MM.1S (cell line): ENCODE measurements at regions not wholly inside any gene's neighbourhood (a gene's known extent, or its start where the extent isn't known, plus 50 kb on each side); places are given as distances from the start of the nearest gene placed in this dataset.

Experiments used
- CTCF ChIP-seq: fragments of 300-600 bp; sonication (generic); IDR thresholded peaks from 2 replicates; pipeline ENCODE4 v1.5.1; 2016; ENCODE audit warnings: antibody characterized with exemption, low read length, mixed read lengths
- EZH2phosphoT487 ChIP-seq: fragments of 300-600 bp; sonication (generic); IDR thresholded peaks from 2 replicates; pipeline ENCODE4 v1.6.1; 2018; ENCODE audit warnings: antibody characterized with exemption, low read length

GRCh38 chr13:61024046-61024445 lies 391.6 kb downstream of the PCDH20 start:
- TF ChIP-seq CTCF = no peak
- TF ChIP-seq EZH2phosphoT487 = no peak
